Common myeloid progenitor, CD34-positive (primary cell): ENCODE measurements at regions not wholly inside any gene's neighbourhood (a gene's known extent, or its start where the extent isn't known, plus 50 kb on each side); places are given as distances from the start of the nearest gene placed in this dataset.

Experiments used
- CTCF ChIA-PET: fragments of 350-600 bp; sonication (Branson Sonifier 250); formaldehyde crosslinking; loops from one replicate; lab custom pipeline; 2021; ENCODE audit warnings: antibody characterized with exemption; lab: Charles Lee
- POLR2A ChIA-PET: fragments of 350-600 bp; sonication (Branson Sonifier 250); formaldehyde crosslinking; loops from one replicate; lab custom pipeline; 2021; ENCODE audit warnings: antibody characterized with exemption; lab: Charles Lee
- DNase-seq, 3 donors: peaks; one replicate each; pipeline versions ENCODE4 v3.0.0 to v3.0.0-alpha.2; 2013
- H3K27ac ChIP-seq, 2 experiments: 1 replicate in 1 of 2; 2 replicates in 1 of 2; pipeline ENCODE4 v1.7.0; 2013; ENCODE audit warnings: inconsistent platforms in 2 of 2, low read length in 2 of 2, mild to moderate bottlenecking in 2 of 2, low read depth in 1 of 2, moderate library complexity in 1 of 2; ENCODE audit not compliant: severe bottlenecking in 2 of 2, insufficient read depth in 1 of 2, poor library complexity in 1 of 2
- H3K27me3 ChIP-seq, 5 experiments: replicated peaks in 2 of 5; 1 replicate in 3 of 5; 2 replicates in 2 of 5; pipeline versions ENCODE4 v1.6.1 to v1.7.0; 2013; ENCODE audit warnings: low read length in 4 of 5, mild to moderate bottlenecking in 2 of 5, moderate library complexity in 2 of 5, inconsistent platforms in 1 of 5; ENCODE audit not compliant: insufficient read depth in 5 of 5, control insufficient read depth in 4 of 5
- H3K36me3 ChIP-seq, 4 experiments: 1 replicate in 2 of 4; 2 replicates in 2 of 4; pipeline versions ENCODE4 v1.6.1 to v1.7.0; 2013; ENCODE audit warnings: low read length in 3 of 4, control low read depth in 1 of 4, mild to moderate bottlenecking in 1 of 4; ENCODE audit not compliant: control insufficient read depth in 4 of 4, insufficient read depth in 4 of 4
- H3K4me1 ChIP-seq, 4 experiments: 1 replicate in 3 of 4; 2 replicates in 1 of 4; pipeline versions ENCODE4 v1.6.1 to v1.7.1; 2013; ENCODE audit warnings: low read length in 3 of 4, mild to moderate bottlenecking in 3 of 4, control low read depth in 1 of 4, inconsistent platforms in 1 of 4, moderate library complexity in 1 of 4; ENCODE audit not compliant: control insufficient read depth in 4 of 4, insufficient read depth in 4 of 4; ENCODE audit errors: control extremely low read depth in 1 of 4
- H3K4me3 ChIP-seq, 7 experiments: 1 replicate in 4 of 7; 2 replicates in 3 of 7; pipeline versions ENCODE4 v1.5.1 to v1.7.0; 2013; ENCODE audit warnings: mild to moderate bottlenecking in 7 of 7, low read length in 6 of 7, moderate library complexity in 6 of 7, inconsistent platforms in 2 of 7, low read depth in 2 of 7, control low read depth in 1 of 7; ENCODE audit not compliant: insufficient read depth in 4 of 7, control insufficient read depth in 1 of 7; ENCODE audit errors: extremely low read depth in 1 of 7
- H3K9me3 ChIP-seq, 5 experiments: 1 replicate in 4 of 5; 2 replicates in 1 of 5; pipeline versions ENCODE4 v1.6.1 to v1.7.1; 2013; ENCODE audit warnings: low read length in 4 of 5, mild to moderate bottlenecking in 2 of 5, inconsistent platforms in 1 of 5, low read depth in 1 of 5, moderate library complexity in 1 of 5; ENCODE audit not compliant: control insufficient read depth in 4 of 5, insufficient read depth in 2 of 5; ENCODE audit errors: control extremely low read depth in 1 of 5
- WGBS: methylation state at CpG from one replicate; pipeline ENCODE4 v1.1.5; 2013; ENCODE audit not compliant: insufficient coverage; 5-methylcytosine and 5-hydroxymethylcytosine counted together

DNA sequence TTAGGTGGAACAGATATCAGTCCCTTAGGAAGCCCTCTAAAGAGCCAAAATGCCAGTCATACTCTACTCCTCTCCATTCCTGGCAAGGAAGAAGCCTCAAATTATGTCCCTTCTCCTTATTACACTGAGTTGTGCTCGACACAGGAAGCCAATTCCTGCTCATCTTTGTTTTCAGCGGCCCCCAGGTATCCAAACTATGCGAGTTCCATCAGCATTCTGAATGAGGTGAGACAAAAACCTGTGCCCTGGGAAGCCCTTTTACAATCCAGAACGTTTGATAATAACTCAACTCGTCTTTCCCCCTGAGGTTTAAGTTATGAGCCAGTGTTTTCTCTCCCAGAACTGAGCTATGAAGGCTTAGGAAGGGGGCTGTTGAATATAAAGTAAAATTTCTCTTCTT lies 580.5 kb downstream of the NXPH1 start:
- H3K9me3 ChIP-seq, result peaks cover 0 to 3% (median 0%) of the 10 kb centered on the region in 5 experiments
- no peak overlapping the region for H3K4me3 ChIP-seq
- 56% methylated on average over 3 of the region's 5 CpGs for WGBS
- no peaks in the 10 kb centered on the region for H3K4me1 ChIP-seq
- no peaks in the 10 kb centered on the region for H3K27me3 ChIP-seq
- ChIA-PET POLR2A (no interaction called here), CTCF (interaction anchor here (0.9 kb wide), 1 partner anchor 9 kb away, joined by 4 read pairs; no protein-coding TSS in a partner anchor)
- H3K27ac ChIP-seq, result no peak overlapping the region
- H3K36me3 ChIP-seq, result no peaks in the 10 kb centered on the region
- no peak for DNase-seq

DNA sequence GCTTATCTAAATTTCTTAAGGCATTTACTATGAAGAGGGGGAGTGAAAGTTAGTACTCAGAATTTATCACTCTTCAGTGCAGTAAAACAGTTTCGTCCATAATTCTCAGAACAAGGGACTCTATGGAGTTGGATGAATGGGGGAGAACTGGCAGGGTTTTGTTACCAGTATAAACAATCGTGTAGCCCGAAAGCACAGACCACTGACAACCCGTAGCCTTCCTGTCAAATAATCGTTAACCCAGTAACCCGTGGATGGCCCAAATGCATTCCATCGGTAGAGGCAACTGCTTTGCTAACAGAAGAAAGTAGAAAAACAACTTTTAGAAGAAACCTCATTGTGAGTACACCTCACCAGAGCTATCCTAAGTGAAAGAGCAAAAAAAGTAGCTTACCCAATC lies 583.9 kb downstream of the NXPH1 start:
- Histone ChIP-seq H3K27ac (no peak overlapping the region), H3K27me3 (no peaks in the 10 kb centered on the region), H3K4me3 (no peak overlapping the region), H3K36me3 (no peaks in the 10 kb centered on the region), H3K4me1 (no peaks in the 10 kb centered on the region), H3K9me3 (peaks cover 0 to 3% (median 0%) of the 10 kb centered on the region in 5 experiments)
- 100% methylated on average over 6 of the region's 7 CpGs for WGBS
- CTCF ChIA-PET, result no interaction called here
- DNase-seq, result no peak
- POLR2A ChIA-PET, result no interaction called here

DNA sequence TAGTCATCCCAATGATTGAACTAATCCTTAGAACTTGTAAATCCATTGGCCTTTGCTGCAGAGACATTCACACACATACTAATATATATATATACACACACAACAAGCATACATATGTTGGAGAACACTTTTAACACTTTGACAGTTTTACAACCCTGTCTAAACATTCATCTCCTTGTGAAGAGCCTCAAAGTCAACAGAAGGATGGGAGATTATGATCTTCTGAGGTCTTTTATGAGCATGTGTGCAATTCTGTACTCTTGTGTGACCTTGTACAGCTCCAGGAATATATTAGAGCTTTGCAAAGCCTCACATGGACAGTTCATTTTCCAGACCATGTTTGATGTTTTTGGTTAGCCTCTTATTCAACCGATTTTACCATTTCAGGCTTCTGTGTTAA lies 589.0 kb downstream of the NXPH1 start:
- no CpG with 5 or more reads among the region's 1 CpG for WGBS
- H3K9me3 ChIP-seq, result peaks cover 0 to 6% (median 0%) of the 10 kb centered on the region in 5 experiments
- no peak overlapping the region for H3K27ac ChIP-seq
- no peaks in the 10 kb centered on the region for H3K36me3 ChIP-seq
- POLR2A ChIA-PET, result no interaction called here
- DNase-seq, result no peak
- CTCF ChIA-PET, result interaction anchor here (1.1 kb wide), 1 partner anchor 9 kb away, joined by 4 read pairs; no protein-coding TSS in a partner anchor
- no peaks in the 10 kb centered on the region for H3K4me1 ChIP-seq
- H3K27me3 ChIP-seq, result no peaks in the 10 kb centered on the region
- H3K4me3 ChIP-seq, result no peak overlapping the region

DNA sequence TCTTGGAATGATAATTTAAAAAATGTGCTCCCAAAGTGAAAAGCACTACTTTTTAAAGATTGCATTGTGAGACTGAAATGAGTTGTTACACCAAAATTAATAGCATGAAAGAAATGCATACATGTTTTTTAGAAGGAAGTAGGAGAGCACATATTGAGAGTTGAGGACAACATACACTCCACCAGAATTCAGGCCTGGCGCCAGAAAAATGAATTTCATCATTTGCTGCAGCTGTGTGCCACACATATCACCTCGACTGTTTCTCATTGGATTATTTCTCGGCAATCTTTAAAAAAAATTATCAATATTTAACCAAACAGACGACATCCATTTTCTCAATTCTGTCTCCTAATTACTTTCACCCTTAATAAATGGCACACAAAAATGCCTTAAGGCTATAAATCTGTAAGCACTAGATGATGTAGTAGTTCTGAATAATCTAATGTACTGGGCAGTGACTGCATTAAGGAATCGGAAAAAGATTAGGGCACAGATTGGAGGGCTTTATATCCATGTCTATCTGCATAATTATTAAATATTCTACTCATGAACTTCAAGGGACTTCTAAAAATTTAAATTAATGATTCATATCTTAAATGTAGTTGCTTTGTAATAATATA lies 590.4 kb downstream of the NXPH1 start:
- H3K4me1 ChIP-seq, result no peaks in the 10 kb centered on the region
- no peaks in the 10 kb centered on the region for H3K27me3 ChIP-seq
- H3K36me3 ChIP-seq, result no peaks in the 10 kb centered on the region
- WGBS, result 79% methylated on average over 3 of the region's 5 CpGs
- ChIA-PET CTCF (no interaction called here), POLR2A (no interaction called here)
- no peak for DNase-seq
- H3K27ac ChIP-seq, result no peak overlapping the region
- no peak overlapping the region for H3K4me3 ChIP-seq
- peaks cover 0 to 6% (median 0%) of the 10 kb centered on the region in 5 experiments for H3K9me3 ChIP-seq

DNA sequence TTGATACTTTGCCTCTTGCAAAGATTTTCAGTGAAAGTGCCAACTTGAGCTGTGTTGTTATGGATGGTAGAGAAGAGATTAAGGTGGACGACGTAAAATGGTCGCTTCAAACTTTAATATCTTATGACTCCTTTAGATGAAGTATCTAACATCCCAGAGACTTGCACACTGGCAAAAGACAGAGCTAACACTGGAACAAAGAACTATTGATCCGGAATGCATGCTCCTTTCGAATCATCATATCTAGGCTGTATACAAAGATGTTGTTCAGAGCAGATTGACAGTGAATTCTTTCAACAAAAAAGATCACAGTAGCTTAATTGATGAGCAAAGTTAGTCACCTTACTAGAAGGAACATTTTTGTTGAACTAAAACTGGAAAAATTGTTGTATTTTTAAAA lies 592.7 kb downstream of the NXPH1 start:
- WGBS, result 97% methylated on average over 5 of the region's 5 CpGs
- POLR2A ChIA-PET, result no interaction called here
- Histone ChIP-seq H3K36me3 (no peaks in the 10 kb centered on the region), H3K4me1 (no peaks in the 10 kb centered on the region), H3K4me3 (no peak overlapping the region), H3K27ac (no peak overlapping the region), H3K9me3 (peaks cover 0 to 6% (median 0%) of the 10 kb centered on the region in 5 experiments), H3K27me3 (no peaks in the 10 kb centered on the region)
- CTCF ChIA-PET, result no interaction called here
- DNase-seq, result no peak

DNA sequence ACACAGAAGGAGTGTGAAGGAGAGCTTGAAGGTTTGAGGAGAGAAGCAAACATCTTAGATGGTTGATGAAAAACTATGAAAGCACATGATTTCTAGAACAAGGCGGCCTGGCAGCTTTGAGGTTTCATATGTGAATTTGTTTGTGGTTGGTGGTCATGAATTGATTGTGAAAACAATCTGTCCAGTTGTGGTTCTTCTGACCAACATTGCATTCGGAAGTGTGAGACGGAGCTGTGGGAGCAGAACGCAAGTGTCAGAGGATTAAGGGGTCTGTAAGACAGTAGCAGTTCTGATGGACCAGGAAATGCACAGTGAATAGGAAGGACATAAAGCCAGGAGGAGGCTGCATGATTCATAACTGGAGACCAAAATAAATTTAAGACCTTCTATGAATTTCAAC lies 594.6 kb downstream of the NXPH1 start:
- no peaks in the 10 kb centered on the region for H3K27me3 ChIP-seq
- WGBS, result 87% methylated on average over 4 of the region's 4 CpGs
- ChIA-PET CTCF (no interaction called here), POLR2A (no interaction called here)
- H3K4me3 ChIP-seq, result no peak overlapping the region
- DNase-seq, result no peak
- no peaks in the 10 kb centered on the region for H3K4me1 ChIP-seq
- H3K27ac ChIP-seq, result no peak overlapping the region
- peaks cover 0 to 6% (median 0%) of the 10 kb centered on the region in 5 experiments for H3K9me3 ChIP-seq
- H3K36me3 ChIP-seq, result no peaks in the 10 kb centered on the region

DNA sequence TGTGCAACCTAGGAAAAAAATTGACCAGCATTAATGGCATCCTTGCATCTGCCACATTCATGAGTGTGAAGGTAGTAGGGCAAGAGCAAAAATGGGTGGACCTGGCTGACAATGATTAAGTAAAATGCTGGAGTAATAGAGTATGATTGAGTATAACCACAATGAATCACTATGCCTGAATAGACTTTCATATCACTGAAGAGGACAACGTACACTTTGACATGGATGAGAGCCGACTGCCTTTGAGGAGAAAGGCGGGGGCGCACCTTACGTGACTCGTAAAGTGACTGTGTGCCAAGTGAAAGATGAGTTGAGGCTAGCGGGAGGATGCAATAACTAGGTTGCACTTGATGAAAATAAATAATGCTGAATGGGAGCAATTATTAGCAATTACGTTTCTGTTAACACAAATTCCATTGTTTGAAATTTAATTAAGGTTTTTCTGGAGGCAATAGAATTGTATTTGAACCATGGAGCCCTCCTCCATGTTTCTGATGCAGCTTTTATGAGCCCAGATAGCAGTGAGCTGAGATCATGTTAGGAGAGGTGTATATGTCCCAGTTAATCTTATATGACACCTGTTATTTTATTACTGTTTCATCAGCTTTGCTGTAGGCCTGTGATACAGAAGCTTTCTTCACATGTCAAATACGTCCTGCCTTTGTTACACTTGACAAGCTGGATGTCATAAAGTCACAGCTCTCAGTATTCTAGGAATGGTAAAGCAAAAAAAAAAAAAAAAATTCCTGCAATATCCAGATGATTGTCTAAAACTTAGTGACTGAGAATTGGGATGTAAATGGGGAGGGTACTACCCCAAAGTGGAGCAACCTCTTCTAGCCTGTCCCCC lies 596.5 kb downstream of the NXPH1 start:
- Histone ChIP-seq H3K4me1 (no peaks in the 10 kb centered on the region), H3K27me3 (no peaks in the 10 kb centered on the region), H3K27ac (no peak overlapping the region), H3K4me3 (no peak overlapping the region), H3K9me3 (peaks cover 0 to 1% (median 0%) of the 10 kb centered on the region in 5 experiments), H3K36me3 (no peaks in the 10 kb centered on the region)
- CTCF ChIA-PET, result no interaction called here
- no peak for DNase-seq
- 100% methylated on average over 8 of the region's 9 CpGs for WGBS
- POLR2A ChIA-PET, result no interaction called here
